CD4-positive, alpha-beta T cell treated with Interleukin-2 at 100 ng/mL for 4 hours (primary cell): ENCODE measurements at regions not wholly inside any gene's neighbourhood (a gene's known extent, or its start where the extent isn't known, plus 50 kb on each side); places are given as distances from the start of the nearest gene placed in this dataset.
A peak's percentile ranks its signal among the peaks of the same experiment; 100 is the strongest.
"Not testable (repeated sequence)": the region's sequence is repeated elsewhere in the genome, so short reads cannot be mapped to it uniquely, and the experiment has no call there.

Experiments
- DNase-seq: peaks from one replicate; pipeline ENCODE4 v3.0.0-alpha.2; 2020; ENCODE audit warnings: low spot score

DNA sequence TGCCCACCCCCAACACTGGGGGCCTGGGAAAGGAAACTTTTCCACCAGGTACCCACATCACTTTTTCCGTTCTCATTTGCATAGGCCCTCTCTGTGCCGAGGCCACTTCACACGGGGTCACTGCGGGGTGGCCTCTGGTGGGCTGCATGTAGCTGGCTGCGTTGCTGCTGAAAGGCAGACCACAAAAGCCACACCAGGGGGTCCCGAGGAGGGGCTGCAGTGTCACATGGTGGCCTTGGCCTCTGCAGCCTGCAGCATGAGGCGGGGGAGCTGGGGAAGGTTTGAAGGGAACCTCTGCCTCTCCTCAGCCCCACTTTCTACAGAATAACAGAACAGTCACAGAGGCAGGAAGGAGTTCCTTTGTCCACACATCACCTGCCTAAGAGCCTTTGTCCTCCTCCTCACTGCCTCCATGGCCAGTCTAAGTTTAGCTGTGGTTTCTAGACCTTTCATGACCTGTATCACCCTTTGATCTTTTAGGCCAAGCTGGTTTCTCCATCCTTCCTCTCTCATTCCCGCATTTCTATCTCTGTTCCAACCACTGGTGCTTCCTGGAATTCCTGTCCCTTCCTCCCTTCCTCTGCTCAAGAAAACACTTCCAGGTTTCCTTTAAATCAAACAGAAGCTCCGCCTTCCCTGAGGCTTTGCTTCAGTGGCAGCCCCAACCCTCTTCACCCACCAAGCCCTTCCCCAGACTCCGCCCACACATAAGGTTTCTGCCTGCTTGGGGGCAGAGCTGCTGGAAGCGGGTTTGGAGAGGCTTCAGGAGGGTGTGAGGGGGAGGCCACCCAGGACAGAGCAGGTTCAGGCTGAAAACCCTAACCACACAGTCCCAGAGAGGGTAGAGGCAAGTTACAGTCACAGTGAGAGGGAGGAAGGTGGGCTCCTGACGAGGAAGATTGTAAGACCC, 150.7 kb upstream of the TLE3 start:
- DNase-seq, result no peak

DNA sequence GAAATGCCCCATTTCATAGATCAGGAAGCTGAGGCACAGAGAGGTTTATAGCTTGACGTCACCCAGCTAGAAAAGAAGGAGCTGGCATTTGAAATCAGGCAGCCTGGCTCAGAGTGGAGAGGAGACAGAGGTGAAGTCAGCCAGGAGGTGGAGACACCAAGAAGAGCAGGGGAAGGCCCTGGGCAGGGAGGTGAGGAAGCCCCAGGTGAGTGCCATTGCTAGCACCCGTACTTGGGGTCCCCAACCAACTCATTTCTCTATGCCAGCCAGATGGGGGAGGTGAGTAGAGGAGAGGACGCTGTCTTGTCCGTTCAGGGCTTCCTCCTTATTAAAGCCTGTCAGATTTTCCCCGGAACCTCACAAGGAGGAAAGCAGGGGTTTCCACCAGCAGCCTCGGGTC, 149.6 kb upstream of the TLE3 start:
- DNase-seq, result no peak

GRCh38 chr15:70246623-70247220, 149.0 kb upstream of the TLE3 start:
- no peak for DNase-seq

GRCh38 chr15:70245932-70246622, 148.4 kb upstream of the TLE3 start:
- DNase-seq, result peak; percentile 7

GRCh38 chr15:70244978-70245542, 147.3 kb upstream of the TLE3 start:
- no peak for DNase-seq

DNA sequence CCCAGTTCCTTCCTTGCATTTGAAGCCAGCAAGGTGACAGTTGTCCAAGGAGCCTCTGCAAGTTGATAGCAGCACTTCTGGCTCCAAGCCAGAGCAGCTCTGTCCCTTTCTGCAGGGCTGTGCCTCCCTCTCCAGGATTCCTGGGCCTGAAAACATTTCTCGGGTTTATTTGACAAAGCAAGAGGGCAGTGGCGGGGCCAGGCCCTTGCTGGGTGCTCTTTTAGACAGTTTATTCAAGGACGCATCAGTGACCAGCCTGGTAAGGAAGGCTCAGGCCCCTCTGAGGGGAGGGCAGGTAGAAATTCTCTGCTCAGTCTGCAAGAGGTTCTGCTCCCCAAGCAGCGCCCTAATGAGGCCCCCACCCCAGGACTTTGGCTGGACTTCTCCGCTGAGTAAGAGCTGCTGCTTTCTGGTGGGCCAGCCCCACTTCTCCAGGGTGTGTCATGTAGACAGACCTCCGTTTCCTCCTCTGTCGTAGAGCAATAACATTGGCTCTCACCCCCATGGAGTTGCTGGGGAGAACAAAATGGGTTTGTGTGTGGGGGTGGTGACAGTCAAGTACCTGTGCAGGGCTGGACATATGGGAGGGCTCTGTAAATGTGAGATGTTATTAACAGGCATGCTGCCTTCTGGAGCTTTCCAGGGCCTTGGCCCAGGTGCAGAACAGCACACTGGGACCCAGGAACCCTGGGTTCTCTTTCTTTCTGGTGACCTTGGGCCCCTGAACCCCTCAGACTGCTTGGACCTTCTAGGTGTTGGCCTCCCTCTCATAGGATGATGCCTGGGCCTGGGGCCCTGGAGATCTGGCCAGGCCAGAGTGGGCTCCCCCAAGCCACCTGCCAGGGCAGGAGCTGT, 146.2 kb upstream of the TLE3 start:
- no peak for DNase-seq

DNA sequence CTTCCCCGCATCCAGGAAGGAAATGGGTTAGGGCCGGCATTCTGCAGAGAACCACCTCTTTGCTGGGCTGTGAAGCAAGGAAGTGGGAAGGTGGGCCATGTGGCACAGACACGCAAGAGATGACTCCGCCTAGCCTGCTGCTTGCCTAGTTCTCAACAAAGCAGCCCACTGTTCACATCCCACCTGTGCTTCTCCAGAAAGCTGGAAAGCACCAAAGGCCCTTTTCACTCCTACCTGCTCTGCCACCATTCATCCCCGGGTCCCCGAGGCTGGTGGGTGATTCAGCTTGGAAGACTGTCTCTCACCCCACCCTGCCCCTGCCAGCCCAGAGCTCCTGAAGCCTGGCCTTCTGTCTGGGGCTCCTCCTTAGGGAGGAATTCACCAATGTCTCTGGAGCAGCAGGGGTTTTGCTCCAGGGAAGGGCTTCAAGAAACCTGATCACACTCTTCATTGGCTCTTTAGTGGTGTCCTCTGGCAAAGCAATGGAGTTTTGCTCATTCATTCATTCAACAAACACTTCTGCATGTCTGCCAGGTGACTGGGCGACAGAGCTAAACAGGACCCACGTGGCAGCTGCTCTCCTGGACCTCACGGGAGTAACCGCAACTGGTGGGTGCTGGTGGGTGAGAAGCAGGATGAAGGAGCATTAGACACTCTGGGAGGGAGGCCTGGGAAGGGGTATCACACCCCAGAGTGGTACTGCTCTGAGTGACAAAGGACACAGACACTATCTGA, 145.4 kb upstream of the TLE3 start:
- no peak for DNase-seq

DNA sequence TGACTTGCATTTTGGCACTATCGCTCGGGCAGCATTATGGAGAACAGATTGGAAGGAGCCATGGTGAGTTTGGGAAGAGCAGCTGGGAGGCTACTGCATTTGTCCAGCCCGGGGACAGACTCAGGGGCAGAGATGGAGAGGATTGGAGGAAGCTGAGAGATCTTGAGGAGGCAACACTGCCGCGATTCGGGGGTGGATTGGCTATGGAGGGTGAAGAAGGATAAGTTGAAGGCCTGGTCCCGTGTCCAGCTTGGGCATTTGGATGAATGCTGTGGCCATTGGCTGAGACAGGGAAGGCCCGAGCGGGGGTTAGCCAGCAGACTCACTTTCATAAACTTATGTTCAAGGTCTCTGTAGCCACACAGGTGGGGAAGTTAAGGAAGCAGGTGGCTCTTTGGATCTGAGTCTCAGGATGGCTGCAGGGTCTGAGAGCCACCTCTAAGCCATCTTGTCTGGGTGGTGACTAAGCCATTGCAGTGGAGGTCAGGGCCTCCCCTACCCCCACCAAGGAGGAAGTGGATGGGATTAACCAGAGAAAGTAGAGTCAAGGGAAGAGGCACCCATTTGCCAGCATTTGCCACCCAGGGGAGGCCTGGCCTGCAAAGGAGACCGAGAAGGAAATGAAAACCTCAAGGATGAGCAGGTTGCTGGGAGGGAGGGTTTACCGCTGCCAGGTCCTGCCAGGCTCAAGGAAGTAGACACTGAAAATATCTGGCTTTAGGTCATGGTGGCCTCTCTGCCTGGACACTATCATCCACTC, 144.0 kb upstream of the TLE3 start:
- DNase-seq, result no peak

GRCh38 chr15:70240820-70241430, 143.2 kb upstream of the TLE3 start:
- DNase-seq, result no peak

DNA sequence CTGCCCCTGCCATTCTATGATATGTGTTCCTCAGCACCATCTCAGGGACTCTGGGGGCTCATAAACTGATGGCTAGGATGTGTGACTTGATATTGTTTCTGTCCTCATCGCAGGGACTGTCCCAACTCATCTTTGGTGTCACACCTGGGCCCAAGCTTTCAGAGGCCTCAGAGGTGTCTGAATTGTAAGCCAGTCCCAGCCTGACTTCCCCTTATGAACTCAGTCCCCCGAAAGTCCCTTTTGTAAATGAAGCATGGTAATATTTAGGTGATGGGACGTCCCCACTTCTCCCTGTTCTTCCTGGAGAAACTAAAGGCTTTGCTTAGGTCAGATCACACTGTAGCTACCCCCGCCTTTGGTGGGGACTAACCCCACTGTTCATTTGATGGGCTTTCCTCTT, 142.4 kb upstream of the TLE3 start:
- DNase-seq, result no peak

DNA sequence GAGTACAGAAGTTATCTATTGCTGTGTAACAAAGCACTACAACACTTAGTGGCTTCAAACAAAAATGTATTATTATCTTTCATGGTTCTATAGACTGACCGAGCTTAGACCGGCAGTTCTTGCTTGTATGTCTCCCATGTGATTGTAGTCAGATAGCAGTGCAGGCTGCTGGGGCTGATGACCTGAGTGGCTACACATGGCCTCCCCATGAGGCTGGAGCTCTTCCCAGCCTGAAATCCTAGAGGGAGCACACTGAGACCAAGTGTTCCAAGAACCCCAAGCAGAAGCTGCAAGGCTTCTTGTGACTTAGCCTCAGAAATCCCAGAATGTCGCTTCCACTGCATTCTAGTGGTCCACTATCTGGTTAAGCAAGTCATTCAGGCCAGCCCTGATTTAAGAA, 141.2 kb upstream of the TLE3 start:
- DNase-seq, result no peak

GRCh38 chr15:70237626-70238025, 139.9 kb upstream of the TLE3 start:
- DNase-seq, result no peak

DNA sequence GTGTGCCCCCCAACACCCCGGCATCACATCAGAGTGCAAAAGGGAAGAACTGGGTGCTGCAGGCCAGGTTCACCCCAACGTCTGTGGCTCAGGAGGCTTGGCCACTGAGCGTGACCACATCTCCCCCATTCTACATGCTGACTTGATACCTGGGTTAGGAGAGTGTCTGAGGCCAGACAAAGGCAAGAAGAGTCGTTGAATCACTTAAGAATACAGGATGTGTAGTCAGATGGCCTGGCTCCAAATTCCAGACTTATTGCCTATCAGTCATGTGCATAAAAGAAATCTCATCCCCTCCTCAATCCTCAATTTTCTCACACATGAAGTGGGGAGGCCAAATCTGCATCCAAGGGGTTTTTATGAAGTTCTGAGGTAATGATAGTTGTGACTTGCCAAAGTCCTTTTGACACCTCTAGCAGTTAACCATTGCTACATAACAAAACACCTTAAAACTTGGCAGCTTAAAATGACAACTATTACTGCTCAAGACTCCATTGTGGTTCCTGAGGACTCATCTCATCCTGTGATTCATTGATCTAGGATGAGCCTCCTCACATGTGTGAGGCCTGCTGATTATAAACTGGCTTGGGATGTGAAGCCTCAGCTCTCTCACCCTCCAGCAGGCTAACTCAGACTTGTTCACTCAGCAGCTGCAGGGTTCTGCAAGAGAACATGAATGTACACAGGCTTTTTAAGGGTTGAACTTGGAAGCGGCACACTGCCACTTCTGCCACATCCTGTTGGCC, 138.8 kb upstream of the TLE3 start:
- DNase-seq, result no peak

DNA sequence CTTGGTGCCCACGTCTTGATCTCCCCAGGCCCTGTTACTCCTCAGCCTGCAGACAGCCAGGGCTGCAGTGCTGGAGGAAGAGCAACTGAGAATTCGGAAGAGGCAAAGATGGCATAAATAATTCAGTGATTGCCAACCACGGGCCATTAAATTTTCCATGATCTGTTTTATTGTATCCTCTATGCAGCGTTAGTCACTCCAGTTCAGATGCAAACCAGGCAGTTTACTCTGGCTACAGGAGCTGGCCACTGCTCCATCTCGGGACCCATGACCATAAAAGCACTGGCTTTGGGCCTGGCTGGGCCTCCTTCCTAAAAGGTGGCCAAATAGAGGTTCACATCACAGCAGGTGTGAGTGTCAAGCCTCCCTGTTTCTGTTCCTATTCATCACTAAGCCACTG, 137.6 kb upstream of the TLE3 start:
- no peak for DNase-seq

DNA sequence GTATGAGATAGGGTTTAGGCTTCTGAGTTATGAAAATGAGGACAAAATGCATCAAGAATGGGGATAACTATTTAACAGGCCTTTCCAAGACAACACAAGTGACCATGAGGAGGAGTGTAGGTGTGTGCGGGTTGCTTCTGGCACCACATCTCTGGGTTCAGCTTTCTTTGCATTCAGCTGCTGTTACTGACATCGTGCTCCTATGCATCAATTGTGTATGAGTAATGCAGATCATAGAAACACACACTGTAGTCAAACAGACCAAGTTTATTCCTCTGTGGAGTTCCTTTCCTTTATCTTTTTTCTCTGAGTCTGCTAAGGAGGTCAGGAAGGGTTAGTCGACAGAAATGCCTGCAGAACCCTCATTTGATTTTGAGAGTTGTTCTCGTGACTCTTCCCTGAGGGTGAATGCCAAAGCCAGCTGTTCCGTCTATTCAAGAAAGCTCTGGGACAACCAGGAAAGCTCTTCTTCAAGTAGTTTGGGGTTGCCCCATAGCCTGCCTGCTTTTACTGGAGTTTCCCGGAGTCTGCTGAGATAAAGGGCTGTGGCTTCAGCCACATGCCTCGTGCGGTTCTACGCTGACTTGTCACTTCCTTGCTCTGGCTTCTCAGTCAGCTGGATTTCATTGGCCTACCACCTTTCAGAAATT, 136.7 kb upstream of the TLE3 start:
- DNase-seq, result no peak

DNA sequence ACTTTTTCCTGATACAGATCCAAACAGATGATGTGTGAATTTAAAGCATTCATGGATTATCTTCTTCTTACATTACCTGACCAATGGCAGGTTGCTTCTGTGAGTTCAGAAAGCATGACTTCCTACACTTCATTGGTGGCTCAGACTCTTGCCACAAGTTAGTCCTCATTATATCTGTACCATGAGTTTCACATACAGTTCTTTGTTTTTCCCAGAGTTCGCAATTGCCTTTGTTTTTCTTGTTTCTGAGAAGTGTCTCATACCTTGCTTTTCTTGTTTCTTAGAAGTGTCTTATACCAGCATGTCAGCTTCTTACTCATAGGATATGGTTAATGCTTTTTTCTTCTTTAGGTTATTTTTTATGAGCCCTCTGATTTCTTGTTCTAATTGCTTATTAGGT, 133.8 kb upstream of the TLE3 start:
- DNase-seq, result no peak

DNA sequence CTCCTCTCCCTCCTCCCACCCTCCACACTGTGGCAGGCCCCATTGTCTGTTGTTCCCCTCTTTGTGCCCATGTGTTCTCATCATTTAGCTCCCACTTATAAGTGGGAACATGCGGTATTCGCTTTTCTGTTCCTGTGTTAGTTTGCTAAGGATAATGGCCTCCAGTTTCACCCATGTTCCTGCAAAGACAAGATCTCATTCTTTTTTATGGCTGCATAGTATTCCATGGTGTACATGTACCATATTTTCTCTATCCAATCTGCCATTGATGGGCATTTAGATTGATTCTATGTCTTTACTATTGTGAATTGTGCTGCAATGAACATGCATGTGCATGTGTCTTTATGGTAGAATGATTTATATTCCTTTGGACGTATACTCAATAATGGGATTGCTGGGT, 130.2 kb upstream of the TLE3 start:
- not testable (repeated sequence) for DNase-seq

DNA sequence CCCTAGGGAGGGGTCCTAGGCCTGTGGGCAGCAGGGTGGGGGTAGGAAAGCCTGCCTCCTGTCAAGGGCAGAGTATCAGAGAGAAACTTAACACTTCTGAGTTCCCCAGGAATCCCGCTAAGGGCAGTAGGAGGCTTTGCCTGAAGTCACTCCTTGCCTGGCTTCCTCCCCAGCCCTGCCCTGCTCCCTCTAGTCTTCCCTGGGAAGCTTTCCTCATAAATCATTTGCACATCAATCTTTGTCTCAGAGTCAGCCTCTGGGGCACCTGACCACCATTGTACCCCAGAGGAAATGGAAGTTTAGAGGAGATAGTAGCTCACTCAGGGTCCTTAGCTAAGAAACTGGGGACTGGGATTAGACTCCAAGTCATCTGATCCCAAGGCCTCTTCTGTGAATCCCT, 129.4 kb upstream of the TLE3 start:
- no peak for DNase-seq
